Spleen (tissue), 7 donors: ENCODE measurements at regions not wholly inside any gene's neighbourhood (a gene's known extent, or its start where the extent isn't known, plus 50 kb on each side); places are given as distances from the start of the nearest gene placed in this dataset.

ENCODE experiments used
- CTCF ChIP-seq, 11 experiments: fragments of 200-600 bp in 7 of 11; fragments of 450-650 bp in 4 of 11; sonication (generic) in 4 of 11; IDR thresholded peaks in 8 of 11; conservative IDR thresholded peaks in 3 of 11; 1 replicate in 7 of 11; 2 replicates in 4 of 11; pipeline versions ENCODE4 v1.4.0 to v1.8.0; 2016 to 2021; ENCODE audit warnings: antibody characterized with exemption in 11 of 11, inconsistent platforms in 4 of 11, mild to moderate bottlenecking in 1 of 11
- POLR2A ChIP-seq, 3 donors: fragments of 450-650 bp; IDR thresholded peaks; one replicate each; pipeline ENCODE4 v1.5.1; 2017; ENCODE audit warnings: antibody characterized with exemption in 3 of 3, mild to moderate bottlenecking in 1 of 3
- POLR2AphosphoS5 ChIP-seq, 3 donors: sonication (generic); formaldehyde crosslinking; IDR thresholded peaks; one replicate each; pipeline ENCODE4 v1.5.1; 2017; ENCODE audit warnings: antibody characterized with exemption in 3 of 3
- donor health status: DM: no; HTN: no; CAD: no; lungs with moderate emphysema.
- donor health status: DM: no; HTN: no; CAD: no.
- donor health status: DM: no; HTN: no; CAD: no.

- TF ChIP-seq CTCF (IDR thresholded peaks at IDR 0.05 in 8 of 11, conservative IDR thresholded peaks at IDR 0.05 in 3 of 11) (no peak), POLR2A (IDR thresholded peaks at IDR 0.05) (no peak), POLR2AphosphoS5 (IDR thresholded peaks at IDR 0.05) (no peak)
These were observed 136.8 kb downstream of the QRSL1 start for GRCh38 chr6:106766201-106766600.
